ENCODE measurements at regions not wholly inside any gene's neighbourhood (a gene's known extent, or its start where the extent isn't known, plus 50 kb on each side); places are given as distances from the start of the nearest gene placed in this dataset.

DNA sequence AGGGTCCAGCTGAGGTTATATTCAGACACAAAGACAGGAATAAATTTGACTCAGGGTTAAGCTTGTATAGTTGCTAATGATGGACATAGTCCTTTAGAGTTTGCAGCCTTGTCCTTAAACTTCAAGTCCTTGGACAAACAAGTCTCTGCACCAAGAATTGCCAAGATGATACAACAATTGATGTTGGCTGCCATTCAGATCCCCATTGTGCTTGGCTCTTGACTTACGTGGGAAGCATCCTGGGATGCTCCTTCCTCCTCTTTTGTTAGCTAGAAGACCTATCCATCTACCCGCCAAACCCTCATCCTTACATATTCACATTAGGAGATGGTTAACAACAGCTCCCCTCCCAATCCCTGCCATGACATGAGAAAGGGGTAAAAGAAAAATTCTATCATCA, 115.6 kb downstream of the RDH14 start:
- TF ChIP-seq, protein P1, sequence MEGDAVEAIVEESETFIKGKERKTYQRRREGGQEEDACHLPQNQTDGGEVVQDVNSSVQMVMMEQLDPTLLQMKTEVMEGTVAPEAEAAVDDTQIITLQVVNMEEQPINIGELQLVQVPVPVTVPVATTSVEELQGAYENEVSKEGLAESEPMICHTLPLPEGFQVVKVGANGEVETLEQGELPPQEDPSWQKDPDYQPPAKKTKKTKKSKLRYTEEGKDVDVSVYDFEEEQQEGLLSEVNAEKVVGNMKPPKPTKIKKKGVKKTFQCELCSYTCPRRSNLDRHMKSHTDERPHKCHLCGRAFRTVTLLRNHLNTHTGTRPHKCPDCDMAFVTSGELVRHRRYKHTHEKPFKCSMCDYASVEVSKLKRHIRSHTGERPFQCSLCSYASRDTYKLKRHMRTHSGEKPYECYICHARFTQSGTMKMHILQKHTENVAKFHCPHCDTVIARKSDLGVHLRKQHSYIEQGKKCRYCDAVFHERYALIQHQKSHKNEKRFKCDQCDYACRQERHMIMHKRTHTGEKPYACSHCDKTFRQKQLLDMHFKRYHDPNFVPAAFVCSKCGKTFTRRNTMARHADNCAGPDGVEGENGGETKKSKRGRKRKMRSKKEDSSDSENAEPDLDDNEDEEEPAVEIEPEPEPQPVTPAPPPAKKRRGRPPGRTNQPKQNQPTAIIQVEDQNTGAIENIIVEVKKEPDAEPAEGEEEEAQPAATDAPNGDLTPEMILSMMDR (IDR thresholded peaks at IDR 0.05) = no peak
- TF ChIP-seq POLR2A (IDR thresholded peaks at IDR 0.05) = no peak

Measured in esophagus squamous epithelium (tissue), 4 donors.